Transverse colon (tissue), 4 donors: ENCODE measurements at regions not wholly inside any gene's neighbourhood (a gene's known extent, or its start where the extent isn't known, plus 50 kb on each side); places are given as distances from the start of the nearest gene placed in this dataset.

Experiments used
- DNase-seq: peaks from one replicate; pipeline ENCODE4 v3.0.0-alpha.2; 2019
- H3K27ac ChIP-seq, 4 donors: fragments of 200-600 bp; sonication (generic); 2 replicates each; pipeline ENCODE4 v1.5.1; 2016 to 2018; ENCODE audit warnings: inconsistent platforms in 4 of 4
- H3K27me3 ChIP-seq: fragments of 200-600 bp; sonication (generic); 2 replicates; pipeline ENCODE4 v1.5.1; 2017; ENCODE audit warnings: inconsistent platforms
- H3K36me3 ChIP-seq, 4 donors: fragments of 200-600 bp; sonication (generic); 2 replicates each; pipeline ENCODE4 v1.5.1; 2017 to 2019; ENCODE audit warnings: inconsistent platforms in 4 of 4
- H3K4me1 ChIP-seq, 4 donors: fragments of 200-600 bp; sonication (generic); 2 replicates each; pipeline ENCODE4 v1.5.1; 2017 to 2020; ENCODE audit warnings: inconsistent platforms in 4 of 4
- H3K4me3 ChIP-seq, 4 donors: fragments of 200-600 bp; sonication (generic); 1 replicate in 1 of 4; 2 replicates in 3 of 4; pipeline versions ENCODE4 v1.5.1 to v1.6.1; 2017 to 2019; ENCODE audit warnings: inconsistent platforms in 4 of 4
- H3K9me3 ChIP-seq, 2 donors: fragments of 200-600 bp; sonication (generic); 2 replicates each; pipeline ENCODE4 v1.5.1; 2017 to 2019; ENCODE audit warnings: inconsistent platforms in 2 of 2
- EP300 ChIP-seq: sonication (generic); formaldehyde crosslinking; IDR thresholded peaks from one replicate; pipeline ENCODE4 v1.6.1; 2017; ENCODE audit warnings: antibody characterized with exemption, low read depth
- POLR2A ChIP-seq: fragments of 450-650 bp; IDR thresholded peaks from one replicate; pipeline ENCODE4 v1.6.1; 2016; ENCODE audit warnings: antibody characterized with exemption, mild to moderate bottlenecking, moderate library complexity
- POLR2AphosphoS5 ChIP-seq, 3 donors: sonication (generic); formaldehyde crosslinking; IDR thresholded peaks; one replicate each; pipeline ENCODE4 v1.6.1; 2016; ENCODE audit warnings: antibody characterized with exemption in 3 of 3
- WGBS, 2 donors: methylation state at CpG; one replicate each; pipeline ENCODE4 v1.1.5; 2018; ENCODE audit warnings: low coverage in 1 of 2; 5-methylcytosine and 5-hydroxymethylcytosine counted together
- in situ Hi-C, 4 donors: fragments of 200-750 bp; cut with MboI; loops; one replicate each; pipeline versions ENCODE4 v1.15.0 to v1.15.1; 2017; ENCODE audit warnings: low sequenced_read_pairs in 3 of 4, low pct_ligation_motif_present in 1 of 4, low pct_unique_long_range_greater_than_20kb in 1 of 4
- intact Hi-C: fragments of 100-400 bp; cut with DNase I; formaldehyde crosslinking; loops from one replicate; pipeline ENCODE4 v1.15.1; 2023; ENCODE audit warnings: low total_unique reads
- TF ChIP-seq, protein P1 (sequence below), 5 experiments: fragments of 200-600 bp in 3 of 5; fragments of 450-650 bp in 2 of 5; sonication (generic) in 3 of 5; IDR thresholded peaks; 1 replicate in 2 of 5; 2 replicates in 3 of 5; pipeline ENCODE4 v1.5.1; 2016 to 2017; ENCODE audit warnings: antibody characterized with exemption in 5 of 5, inconsistent platforms in 3 of 5, mild to moderate bottlenecking in 2 of 5, moderate library complexity in 1 of 5

GRCh38 chr20:10802236-10802635 is 128.4 kb upstream of the JAG1 start:
- intact Hi-C loops, result no loop called here
- no peak for DNase-seq
- Histone ChIP-seq H3K27ac (no peak overlapping the region), H3K36me3 (no peaks in the 10 kb centered on the region), H3K4me1 (no peaks in the 10 kb centered on the region), H3K9me3 (no peaks in the 10 kb centered on the region), H3K27me3 (no peaks in the 10 kb centered on the region), H3K4me3 (no peak overlapping the region)
- in situ Hi-C loops, result no loop called here
- whole genome bisulfite sequencing, 2 donors, result 53 to 85% methylated on average over 3 of the region's 3 CpGs
- no peak for TF ChIP-seq EP300
- TF ChIP-seq POLR2AphosphoS5 (IDR thresholded peaks at IDR 0.05), result no peak
- TF ChIP-seq, protein P1, sequence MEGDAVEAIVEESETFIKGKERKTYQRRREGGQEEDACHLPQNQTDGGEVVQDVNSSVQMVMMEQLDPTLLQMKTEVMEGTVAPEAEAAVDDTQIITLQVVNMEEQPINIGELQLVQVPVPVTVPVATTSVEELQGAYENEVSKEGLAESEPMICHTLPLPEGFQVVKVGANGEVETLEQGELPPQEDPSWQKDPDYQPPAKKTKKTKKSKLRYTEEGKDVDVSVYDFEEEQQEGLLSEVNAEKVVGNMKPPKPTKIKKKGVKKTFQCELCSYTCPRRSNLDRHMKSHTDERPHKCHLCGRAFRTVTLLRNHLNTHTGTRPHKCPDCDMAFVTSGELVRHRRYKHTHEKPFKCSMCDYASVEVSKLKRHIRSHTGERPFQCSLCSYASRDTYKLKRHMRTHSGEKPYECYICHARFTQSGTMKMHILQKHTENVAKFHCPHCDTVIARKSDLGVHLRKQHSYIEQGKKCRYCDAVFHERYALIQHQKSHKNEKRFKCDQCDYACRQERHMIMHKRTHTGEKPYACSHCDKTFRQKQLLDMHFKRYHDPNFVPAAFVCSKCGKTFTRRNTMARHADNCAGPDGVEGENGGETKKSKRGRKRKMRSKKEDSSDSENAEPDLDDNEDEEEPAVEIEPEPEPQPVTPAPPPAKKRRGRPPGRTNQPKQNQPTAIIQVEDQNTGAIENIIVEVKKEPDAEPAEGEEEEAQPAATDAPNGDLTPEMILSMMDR (IDR thresholded peaks at IDR 0.05), result no peak
- no peak for TF ChIP-seq POLR2A

- H3K36me3 ChIP-seq, result no peaks in the 10 kb centered on the region
- TF ChIP-seq EP300 (no peak), POLR2A (no peak), POLR2AphosphoS5 (IDR thresholded peaks at IDR 0.05) (no peak)
- TF ChIP-seq, protein P1 (IDR thresholded peaks at IDR 0.05), result no peak
- H3K4me1 ChIP-seq, result no peaks in the 10 kb centered on the region
- no peaks in the 10 kb centered on the region for H3K9me3 ChIP-seq
- intact Hi-C loops (no loop called here), in situ Hi-C loops (no loop called here)
- H3K4me3 ChIP-seq, result no peak overlapping the region
- H3K27ac ChIP-seq, result no peak overlapping the region
- DNase-seq, result no peak
- no peaks in the 10 kb centered on the region for H3K27me3 ChIP-seq
- WGBS, 2 donors, result 57 to 67% methylated on average over 1 to 7 of the region's 7 CpGs
Measured at GRCh38 chr20:10805764-10806163, 132.0 kb upstream of the JAG1 start.

- Histone ChIP-seq H3K36me3 (no peaks in the 10 kb centered on the region), H3K9me3 (no peaks in the 10 kb centered on the region), H3K27me3 (no peaks in the 10 kb centered on the region), H3K4me3 (no peak overlapping the region), H3K27ac (no peak overlapping the region), H3K4me1 (no peaks in the 10 kb centered on the region)
- DNase-seq, result no peak
- TF ChIP-seq, protein P1 (IDR thresholded peaks at IDR 0.05), result no peak
- TF ChIP-seq POLR2AphosphoS5 (IDR thresholded peaks at IDR 0.05), result no peak
- TF ChIP-seq POLR2A, result no peak
- TF ChIP-seq EP300, result no peak
- in situ Hi-C loops (no loop called here), intact Hi-C loops (no loop called here)
- WGBS, 2 donors, result 43 to 50% methylated on average over 1 to 3 of the region's 3 CpGs
Measured at GRCh38 chr20:10806539-10806938, 132.7 kb upstream of the JAG1 start.

- no peak for DNase-seq
- in situ Hi-C loops (no loop called here), intact Hi-C loops (no loop called here)
- no peak overlapping the region for H3K27ac ChIP-seq
- no peak overlapping the region for H3K4me3 ChIP-seq
- WGBS, 2 donors, result 82% methylated on average over 1 of the region's 1 CpG; no CpG with 5 or more reads in 1 of the 2 donors
- H3K4me1 ChIP-seq, result no peaks in the 10 kb centered on the region
- no peaks in the 10 kb centered on the region for H3K36me3 ChIP-seq
- no peaks in the 10 kb centered on the region for H3K9me3 ChIP-seq
- H3K27me3 ChIP-seq, result no peaks in the 10 kb centered on the region
- TF ChIP-seq EP300, result no peak
- TF ChIP-seq, protein P1 (IDR thresholded peaks at IDR 0.05), result no peak
- TF ChIP-seq POLR2AphosphoS5 (IDR thresholded peaks at IDR 0.05), result no peak
- no peak for TF ChIP-seq POLR2A
Measured at GRCh38 chr20:10807013-10807412, 133.2 kb upstream of the JAG1 start.
